Loucy (cell line): ENCODE measurements at regions not wholly inside any gene's neighbourhood (a gene's known extent, or its start where the extent isn't known, plus 50 kb on each side); places are given as distances from the start of the nearest gene placed in this dataset.

Source experiments
- CTCF ChIP-seq: fragments of 200-600 bp; sonication (generic); conservative IDR thresholded peaks from 2 replicates; pipeline ENCODE4 v1.5.1; 2014; ENCODE audit warnings: mild to moderate bottlenecking, antibody characterized with exemption, low read length
- EZH2phosphoT487 ChIP-seq: fragments of 200-600 bp; IDR thresholded peaks from 2 replicates; pipeline ENCODE4 v1.6.1; 2018; ENCODE audit warnings: antibody characterized with exemption, mild to moderate bottlenecking, moderate library complexity, borderline replicate concordance

GRCh38 chr12:58523360-58523759, 396.9 kb downstream of the LRIG3 start:
- no peak for TF ChIP-seq CTCF
- TF ChIP-seq EZH2phosphoT487: no peak
